T-helper 1 cell treated with Interleukin-12 subunit alpha and Interleukin-12 subunit beta and Interleukin-4 antibody, amounts not matched to agents 30 μg/mL and 1 μg/mL, for 36 hours (primary cell): ENCODE measurements at regions not wholly inside any gene's neighbourhood (a gene's known extent, or its start where the extent isn't known, plus 50 kb on each side); places are given as distances from the start of the nearest gene placed in this dataset.

Source experiments
- H3K27ac Mint-ChIP-seq: one replicate; pipeline ENCODE4 v1.8.0; 2021; ENCODE audit warnings: mild to moderate bottlenecking, mixed read lengths
- H3K27me3 Mint-ChIP-seq: one replicate; pipeline ENCODE4 v1.8.0; 2021; ENCODE audit warnings: low read depth, mixed read lengths
- H3K36me3 Mint-ChIP-seq: one replicate; pipeline ENCODE4 v1.8.0; 2021; ENCODE audit warnings: low read depth, mixed read lengths
- H3K4me1 Mint-ChIP-seq: one replicate; pipeline ENCODE4 v1.8.0; 2021; ENCODE audit warnings: low read depth, mixed read lengths
- H3K4me3 Mint-ChIP-seq: one replicate; pipeline ENCODE4 v1.8.0; 2021; ENCODE audit warnings: mild to moderate bottlenecking, moderate library complexity, mixed read lengths
- H3K9me3 Mint-ChIP-seq: one replicate; pipeline ENCODE4 v1.8.0; 2021; ENCODE audit warnings: mixed read lengths

GRCh38 chr20:60967431-60968316 lies 284.4 kb upstream of the CDH4 start:
- no peaks in the 10 kb centered on the region for H3K27me3 Mint-ChIP-seq
- no peak overlapping the region for H3K27ac Mint-ChIP-seq
- peaks cover 3% of the 10 kb centered on the region for H3K9me3 Mint-ChIP-seq
- H3K4me3 Mint-ChIP-seq = no peak overlapping the region
- H3K36me3 Mint-ChIP-seq = no peaks in the 10 kb centered on the region
- H3K4me1 Mint-ChIP-seq = no peaks in the 10 kb centered on the region

DNA sequence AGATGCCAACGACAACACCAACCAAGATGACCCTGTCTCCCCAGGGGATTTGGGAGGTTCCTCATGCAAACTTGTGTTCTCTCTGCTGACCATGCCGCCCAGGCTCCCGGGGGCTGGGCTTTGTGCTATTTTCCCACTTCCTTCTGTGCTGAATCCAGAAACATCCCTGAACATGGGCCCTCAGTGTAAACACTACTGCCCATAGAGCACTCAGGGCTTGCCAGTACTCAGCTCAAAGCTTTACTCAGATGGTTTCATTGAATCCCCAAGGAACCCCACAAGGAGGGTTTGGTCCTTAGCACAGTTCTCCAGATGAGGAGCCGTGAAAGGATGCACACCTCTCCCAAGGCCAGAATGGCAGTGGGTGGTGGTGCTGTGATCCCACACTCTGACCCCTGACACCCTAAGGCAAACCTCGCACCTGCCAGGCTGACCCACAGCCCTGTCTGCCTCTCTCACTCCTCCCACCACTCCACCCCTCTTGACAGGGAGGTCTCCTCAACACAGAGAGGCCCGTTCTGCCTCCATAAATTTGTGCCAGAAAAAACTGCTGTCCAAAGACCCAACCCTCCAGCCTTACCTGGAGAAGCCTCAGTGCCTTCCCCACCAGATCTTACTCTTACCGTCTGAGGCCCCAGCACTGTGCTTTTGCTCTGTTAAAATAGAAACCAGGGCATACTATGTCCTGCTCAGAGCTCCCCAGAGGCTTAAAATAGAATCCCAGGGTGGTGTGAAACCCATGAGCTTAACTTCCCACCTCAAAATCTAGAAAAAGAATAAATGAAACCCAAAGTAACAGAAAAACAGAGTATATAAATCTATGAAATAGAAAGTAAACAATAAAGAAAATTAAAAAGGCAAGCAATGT lies 283.0 kb upstream of the CDH4 start:
- H3K27ac Mint-ChIP-seq = no peak overlapping the region
- peaks cover 3% of the 10 kb centered on the region for H3K9me3 Mint-ChIP-seq
- H3K27me3 Mint-ChIP-seq = no peaks in the 10 kb centered on the region
- H3K4me3 Mint-ChIP-seq = no peak overlapping the region
- no peaks in the 10 kb centered on the region for H3K36me3 Mint-ChIP-seq
- no peaks in the 10 kb centered on the region for H3K4me1 Mint-ChIP-seq

GRCh38 chr20:60970601-60971000 lies 281.5 kb upstream of the CDH4 start:
- Mint-ChIP-seq H3K27me3 (no peaks in the 10 kb centered on the region), H3K27ac (no peak overlapping the region), H3K9me3 (peaks cover 3% of the 10 kb centered on the region), H3K4me1 (no peaks in the 10 kb centered on the region), H3K4me3 (no peak overlapping the region), H3K36me3 (no peaks in the 10 kb centered on the region)

DNA sequence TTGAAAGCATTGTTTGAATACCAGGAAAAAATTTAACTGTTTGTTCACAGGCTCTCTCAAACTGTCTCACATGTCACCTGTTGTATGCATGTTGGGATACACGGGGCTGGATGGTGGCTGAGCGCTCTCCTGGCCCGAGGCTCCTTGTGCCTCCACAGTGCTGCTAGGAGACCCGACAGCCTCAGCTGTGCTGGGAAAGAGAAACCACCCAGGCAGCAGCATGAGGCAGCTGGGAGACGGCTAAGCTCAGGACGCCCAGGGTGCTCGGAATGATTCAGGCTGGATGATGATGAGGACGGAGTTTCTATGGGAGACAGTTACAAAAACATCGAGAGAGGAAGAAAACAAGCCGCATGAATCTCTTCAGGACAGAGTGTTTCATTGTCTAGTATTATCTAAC lies 278.0 kb upstream of the CDH4 start:
- Mint-ChIP-seq H3K27me3 (no peaks in the 10 kb centered on the region), H3K9me3 (no peaks in the 10 kb centered on the region), H3K36me3 (no peaks in the 10 kb centered on the region), H3K27ac (no peak overlapping the region), H3K4me3 (no peak overlapping the region), H3K4me1 (no peaks in the 10 kb centered on the region)

GRCh38 chr20:60974441-60974945 lies 277.6 kb upstream of the CDH4 start:
- Mint-ChIP-seq H3K36me3 (no peaks in the 10 kb centered on the region), H3K9me3 (no peaks in the 10 kb centered on the region), H3K4me1 (no peaks in the 10 kb centered on the region), H3K27me3 (no peaks in the 10 kb centered on the region), H3K4me3 (no peak overlapping the region), H3K27ac (no peak overlapping the region)

DNA sequence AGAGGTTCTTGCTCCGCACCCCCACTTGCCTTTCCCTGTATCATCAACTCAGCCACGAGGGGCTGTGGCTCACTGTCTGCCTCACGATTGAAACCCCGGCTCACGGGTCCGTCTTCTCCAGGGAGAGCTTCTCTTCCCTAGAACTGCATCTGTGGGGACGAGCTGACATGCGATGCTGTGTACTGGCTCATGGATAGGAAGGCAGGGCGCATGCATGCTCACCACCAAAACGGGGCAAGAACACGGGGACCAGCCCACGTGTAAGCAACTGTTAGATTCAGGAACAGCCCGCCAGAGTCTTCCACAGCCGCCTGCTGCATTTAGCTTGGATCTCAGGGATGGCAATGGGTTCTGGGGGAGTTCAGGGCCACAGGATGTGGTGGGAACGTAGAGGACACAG lies 275.9 kb upstream of the CDH4 start:
- peaks cover 10% of the 10 kb centered on the region for H3K9me3 Mint-ChIP-seq
- H3K27me3 Mint-ChIP-seq = no peaks in the 10 kb centered on the region
- H3K27ac Mint-ChIP-seq = no peak overlapping the region
- H3K4me3 Mint-ChIP-seq = no peak overlapping the region
- no peaks in the 10 kb centered on the region for H3K4me1 Mint-ChIP-seq
- no peaks in the 10 kb centered on the region for H3K36me3 Mint-ChIP-seq

DNA sequence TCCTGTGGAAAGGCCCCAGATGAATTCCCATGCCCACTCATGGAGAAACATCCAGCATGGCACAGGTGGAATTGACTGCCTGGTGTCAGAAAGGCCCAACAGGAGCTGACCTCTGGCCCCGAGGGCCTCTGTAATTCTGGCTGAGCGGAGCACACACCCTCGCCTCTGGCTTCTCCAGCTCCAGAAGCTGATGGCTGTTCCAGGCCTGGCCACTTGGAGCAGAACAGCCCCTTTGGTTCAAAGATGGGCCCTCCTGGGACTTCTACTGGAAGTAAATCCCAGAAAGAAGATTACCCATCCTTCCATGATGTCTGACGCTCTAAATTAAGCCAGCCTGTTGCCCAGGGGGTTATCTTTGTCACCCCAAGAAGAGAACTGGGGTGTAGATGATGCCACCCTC lies 275.1 kb upstream of the CDH4 start:
- Mint-ChIP-seq H3K27me3 (no peaks in the 10 kb centered on the region), H3K9me3 (peaks cover 10% of the 10 kb centered on the region), H3K36me3 (no peaks in the 10 kb centered on the region), H3K4me1 (no peaks in the 10 kb centered on the region), H3K4me3 (no peak overlapping the region), H3K27ac (no peak overlapping the region)

GRCh38 chr20:60977901-60978300 lies 274.2 kb upstream of the CDH4 start:
- no peaks in the 10 kb centered on the region for H3K4me1 Mint-ChIP-seq
- no peaks in the 10 kb centered on the region for H3K36me3 Mint-ChIP-seq
- no peak overlapping the region for H3K27ac Mint-ChIP-seq
- no peaks in the 10 kb centered on the region for H3K27me3 Mint-ChIP-seq
- H3K9me3 Mint-ChIP-seq = peaks cover 10% of the 10 kb centered on the region
- no peak overlapping the region for H3K4me3 Mint-ChIP-seq

GRCh38 chr20:60984666-60985065 lies 267.4 kb upstream of the CDH4 start:
- H3K4me1 Mint-ChIP-seq = no peaks in the 10 kb centered on the region
- H3K9me3 Mint-ChIP-seq = peaks cover 13% of the 10 kb centered on the region
- H3K36me3 Mint-ChIP-seq = no peaks in the 10 kb centered on the region
- no peak overlapping the region for H3K27ac Mint-ChIP-seq
- no peaks in the 10 kb centered on the region for H3K27me3 Mint-ChIP-seq
- no peak overlapping the region for H3K4me3 Mint-ChIP-seq

GRCh38 chr20:60986506-60987156 lies 265.4 kb upstream of the CDH4 start:
- H3K27ac Mint-ChIP-seq = no peak overlapping the region
- no peaks in the 10 kb centered on the region for H3K4me1 Mint-ChIP-seq
- no peak overlapping the region for H3K4me3 Mint-ChIP-seq
- H3K27me3 Mint-ChIP-seq = no peaks in the 10 kb centered on the region
- H3K9me3 Mint-ChIP-seq = peaks cover 3% of the 10 kb centered on the region
- H3K36me3 Mint-ChIP-seq = no peaks in the 10 kb centered on the region

GRCh38 chr20:60990061-60990460 lies 262.0 kb upstream of the CDH4 start:
- H3K4me1 Mint-ChIP-seq = no peaks in the 10 kb centered on the region

DNA sequence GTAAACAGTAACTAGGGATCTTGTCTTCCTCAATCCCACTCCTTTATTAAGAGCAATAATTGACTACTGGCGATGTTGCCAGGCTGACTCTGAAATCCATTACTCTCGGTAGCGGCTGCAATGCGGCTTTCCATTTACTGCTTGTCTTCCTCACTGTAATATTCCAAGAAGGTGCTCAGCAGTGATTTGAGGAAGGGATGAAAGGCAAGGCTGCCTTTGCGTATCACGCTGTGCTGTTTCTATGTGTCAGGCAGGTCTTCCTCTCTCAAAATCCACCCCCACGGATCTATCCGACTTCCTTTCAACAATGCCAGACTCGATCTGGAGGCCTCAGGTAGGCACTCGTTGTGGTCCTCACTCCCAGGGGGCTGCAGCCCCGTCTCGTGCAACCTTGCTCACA lies 261.4 kb upstream of the CDH4 start:
- no peak overlapping the region for H3K27ac Mint-ChIP-seq
- no peaks in the 10 kb centered on the region for H3K9me3 Mint-ChIP-seq
- no peaks in the 10 kb centered on the region for H3K27me3 Mint-ChIP-seq
- H3K4me3 Mint-ChIP-seq = no peak overlapping the region
- H3K36me3 Mint-ChIP-seq = no peaks in the 10 kb centered on the region
- H3K4me1 Mint-ChIP-seq = no peaks in the 10 kb centered on the region

More at GRCh38 chr20:60990061-60990460, 262.0 kb upstream of the CDH4 start:
- no peaks in the 10 kb centered on the region for H3K27me3 Mint-ChIP-seq
- H3K36me3 Mint-ChIP-seq = no peaks in the 10 kb centered on the region
- no peak overlapping the region for H3K27ac Mint-ChIP-seq
- H3K9me3 Mint-ChIP-seq = no peaks in the 10 kb centered on the region
- H3K4me3 Mint-ChIP-seq = no peak overlapping the region

DNA sequence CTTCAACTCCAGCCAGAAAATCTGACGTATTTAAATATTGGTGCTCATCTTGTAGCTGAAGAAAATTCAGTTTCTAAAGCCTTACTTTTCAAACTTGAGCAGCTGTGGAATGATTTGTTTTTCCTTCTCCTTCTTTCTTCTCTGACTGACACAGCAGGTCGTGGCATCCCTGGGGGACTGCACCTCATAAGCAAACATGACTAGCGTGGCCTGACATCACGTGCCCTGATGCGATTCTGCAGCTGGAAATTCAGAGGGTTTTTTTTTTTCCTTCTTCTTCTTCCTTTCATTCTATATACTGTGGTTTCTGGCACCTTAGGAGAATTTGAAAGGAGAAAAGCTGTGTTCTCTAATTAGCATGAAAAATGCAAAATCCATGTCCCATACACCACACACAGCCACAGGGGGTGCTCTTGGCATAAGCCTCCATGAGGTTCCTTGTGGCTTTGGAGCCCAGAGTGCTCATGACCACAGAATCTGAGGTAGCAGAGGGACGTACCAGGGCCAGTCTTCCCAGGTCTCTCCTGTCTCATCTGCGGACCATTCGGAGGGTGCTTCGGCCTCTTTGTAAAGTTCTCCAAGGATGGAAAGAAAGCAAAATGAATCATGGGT lies 258.5 kb upstream of the CDH4 start:
- Mint-ChIP-seq H3K27me3 (no peaks in the 10 kb centered on the region), H3K36me3 (no peaks in the 10 kb centered on the region), H3K9me3 (no peaks in the 10 kb centered on the region), H3K4me3 (no peak overlapping the region), H3K4me1 (no peaks in the 10 kb centered on the region), H3K27ac (no peak overlapping the region)

DNA sequence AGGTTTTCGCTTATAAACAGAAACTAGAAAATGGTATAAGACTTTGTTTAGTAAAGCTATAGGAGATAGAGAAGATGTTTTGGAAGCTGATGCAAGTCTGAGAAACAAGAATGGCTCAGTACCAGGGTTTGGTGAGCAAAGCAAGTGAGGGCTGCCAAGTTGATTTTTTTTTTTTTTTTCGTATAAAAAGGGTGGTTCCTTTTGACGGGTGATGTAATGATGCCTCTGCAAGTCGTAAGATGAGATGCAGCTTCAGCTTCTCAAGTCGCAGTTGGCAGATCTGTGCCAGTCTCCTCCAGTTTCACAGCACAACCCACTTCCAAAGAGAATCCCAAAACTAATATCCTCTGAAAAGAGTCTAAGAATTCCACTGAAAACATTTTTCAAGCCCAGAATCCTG lies 252.8 kb upstream of the CDH4 start:
- no peak overlapping the region for H3K27ac Mint-ChIP-seq
- no peaks in the 10 kb centered on the region for H3K4me1 Mint-ChIP-seq
- H3K4me3 Mint-ChIP-seq = no peak overlapping the region
- no peaks in the 10 kb centered on the region for H3K36me3 Mint-ChIP-seq
- no peaks in the 10 kb centered on the region for H3K9me3 Mint-ChIP-seq
- no peaks in the 10 kb centered on the region for H3K27me3 Mint-ChIP-seq
